Hepatocyte (in vitro differentiated cells): ENCODE measurements at regions not wholly inside any gene's neighbourhood (a gene's known extent, or its start where the extent isn't known, plus 50 kb on each side); places are given as distances from the start of the nearest gene placed in this dataset.

Experiments used
- DNase-seq: peaks from one replicate; pipeline ENCODE4 v3.0.0-alpha.2; 2016; ENCODE audit warnings: low spot score
- H2AFZ ChIP-seq: fragments of 200-600 bp; sonication (generic); 2 replicates; pipeline ENCODE4 v1.6.0; 2016; ENCODE audit warnings: antibody characterized with exemption, mild to moderate bottlenecking
- H3K27ac ChIP-seq: fragments of 200-600 bp; sonication (generic); 2 replicates; pipeline ENCODE4 v1.5.1; 2016; ENCODE audit warnings: mild to moderate bottlenecking
- H3K27me3 ChIP-seq: fragments of 200-600 bp; sonication (generic); 2 replicates; pipeline ENCODE4 v1.6.1; 2016
- H3K36me3 ChIP-seq: fragments of 200-600 bp; sonication (generic); replicated peaks from 2 replicates; pipeline ENCODE4 v1.5.1; 2016; ENCODE audit warnings: low read depth; ENCODE audit not compliant: insufficient read depth
- H3K4me1 ChIP-seq: fragments of 200-600 bp; sonication (generic); 2 replicates; pipeline ENCODE4 v1.5.1; 2016; ENCODE audit warnings: mild to moderate bottlenecking, moderate library complexity; ENCODE audit not compliant: insufficient read depth
- H3K4me2 ChIP-seq: fragments of 200-600 bp; sonication (generic); 2 replicates; pipeline ENCODE4 v1.6.0; 2016
- H3K4me3 ChIP-seq: fragments of 200-600 bp; sonication (generic); 2 replicates; pipeline ENCODE4 v1.5.1; 2016; ENCODE audit warnings: mild to moderate bottlenecking
- H3K79me2 ChIP-seq: fragments of 200-600 bp; sonication (generic); 2 replicates; pipeline ENCODE4 v1.6.0; 2017; ENCODE audit warnings: mild to moderate bottlenecking
- H3K9me2 ChIP-seq: fragments of 200-600 bp; sonication (generic); replicated peaks from 2 replicates; pipeline ENCODE4 v1.6.0; 2017; ENCODE audit warnings: mild to moderate bottlenecking; ENCODE audit not compliant: insufficient read depth
- H3K9me3 ChIP-seq: fragments of 200-600 bp; sonication (generic); 2 replicates; pipeline ENCODE4 v1.5.1; 2016; ENCODE audit warnings: low read depth, mild to moderate bottlenecking
- H4K20me1 ChIP-seq: fragments of 200-600 bp; sonication (generic); 2 replicates; pipeline ENCODE4 v1.6.0; 2016; ENCODE audit warnings: mild to moderate bottlenecking; ENCODE audit not compliant: insufficient read depth, poor library complexity, severe bottlenecking
- CTCF ChIP-seq: fragments of 200-600 bp; sonication (generic); IDR thresholded peaks from 2 replicates; pipeline ENCODE4 v1.5.1; 2016; ENCODE audit warnings: antibody characterized with exemption, mild to moderate bottlenecking; ENCODE audit not compliant: poor library complexity
- EZH2 ChIP-seq: fragments of 200-600 bp; sonication (generic); IDR thresholded peaks from 2 replicates; pipeline ENCODE4 v1.6.1; 2016; ENCODE audit warnings: antibody characterized with exemption, mild to moderate bottlenecking, borderline replicate concordance
- EZH2phosphoT487 ChIP-seq: fragments of 200-600 bp; sonication (generic); IDR thresholded peaks from one replicate; pipeline ENCODE4 v1.6.1; 2018; ENCODE audit warnings: antibody characterized with exemption, mild to moderate bottlenecking, low read depth, moderate library complexity; ENCODE audit not compliant: unreplicated experiment, severe bottlenecking
- WGBS: methylation state at CpG from one replicate; pipeline ENCODE4 v1.1.6; 2016; ENCODE audit warnings: low lambda C conversion rate; ENCODE audit errors: missing lambda C conversion rate; 5-methylcytosine and 5-hydroxymethylcytosine counted together

DNA sequence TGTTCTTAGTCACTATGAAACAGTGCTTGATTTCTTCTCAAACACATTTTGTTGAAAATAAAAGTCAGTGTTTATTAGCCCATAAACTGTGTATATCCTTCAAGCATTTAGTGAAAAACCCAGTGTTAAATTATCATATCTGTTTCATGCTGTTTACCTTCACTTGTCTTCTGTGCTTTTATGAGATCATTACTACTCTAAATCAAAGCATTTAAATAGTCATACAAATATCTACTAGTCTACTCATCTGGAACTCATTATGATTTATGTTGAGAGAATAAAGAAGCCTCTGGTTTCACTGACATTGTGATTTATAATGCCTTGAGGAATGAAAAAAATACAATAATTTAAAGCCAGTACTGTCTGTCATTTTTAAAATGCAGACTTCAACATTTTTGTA lies 366.5 kb downstream of the SLCO4C1 start:
- Histone ChIP-seq H3K79me2 (no peaks in the 10 kb centered on the region), H3K9me3 (no peaks in the 10 kb centered on the region), H3K4me1 (peaks cover 7% of the 10 kb centered on the region), H3K27ac (no peak overlapping the region), H3K27me3 (no peaks in the 10 kb centered on the region), H4K20me1 (no peaks in the 10 kb centered on the region), H3K9me2 (no peaks in the 10 kb centered on the region), H3K4me2 (no peak overlapping the region), H3K4me3 (no peak overlapping the region), H3K36me3 (no peaks in the 10 kb centered on the region), H2AFZ (no peak overlapping the region)
- no peak for DNase-seq
- TF ChIP-seq EZH2phosphoT487 (peak; percentile 76), CTCF (no peak)

GRCh38 chr5:101917166-101917565 lies 378.9 kb downstream of the SLCO4C1 start:
- H3K9me3 ChIP-seq, result no peaks in the 10 kb centered on the region
- no peaks in the 10 kb centered on the region for H3K79me2 ChIP-seq
- 66% methylated on average over 2 of the region's 2 CpGs for WGBS
- no peaks in the 10 kb centered on the region for H3K27me3 ChIP-seq
- no peaks in the 10 kb centered on the region for H3K36me3 ChIP-seq
- H3K4me3 ChIP-seq, result no peak overlapping the region
- no peak overlapping the region for H3K4me2 ChIP-seq
- H2AFZ ChIP-seq, result no peak overlapping the region
- no peak for TF ChIP-seq CTCF
- no peak for TF ChIP-seq EZH2phosphoT487
- no peak for TF ChIP-seq EZH2
- no peaks in the 10 kb centered on the region for H3K4me1 ChIP-seq
- H4K20me1 ChIP-seq, result no peaks in the 10 kb centered on the region
- no peaks in the 10 kb centered on the region for H3K9me2 ChIP-seq
- DNase-seq, result no peak
- H3K27ac ChIP-seq, result no peak overlapping the region

GRCh38 chr5:101915554-101915953 lies 380.5 kb downstream of the SLCO4C1 start:
- Histone ChIP-seq H3K4me3 (no peak overlapping the region), H2AFZ (peak overlapping the region; percentile 10), H3K79me2 (no peaks in the 10 kb centered on the region), H3K4me2 (peak overlapping the region; percentile 41), H3K27ac (no peak overlapping the region), H3K36me3 (no peaks in the 10 kb centered on the region), H3K4me1 (no peaks in the 10 kb centered on the region), H4K20me1 (no peaks in the 10 kb centered on the region), H3K9me3 (no peaks in the 10 kb centered on the region), H3K27me3 (no peaks in the 10 kb centered on the region), H3K9me2 (no peaks in the 10 kb centered on the region)
- no peak for TF ChIP-seq EZH2phosphoT487
- TF ChIP-seq EZH2, result no peak
- TF ChIP-seq CTCF, result no peak
- DNase-seq, result no peak
- 46% methylated on average over 7 of the region's 7 CpGs for WGBS

GRCh38 chr5:101904736-101905135 lies 391.3 kb downstream of the SLCO4C1 start:
- Histone ChIP-seq H3K4me2 (no peak overlapping the region), H2AFZ (no peak overlapping the region), H3K4me1 (no peaks in the 10 kb centered on the region), H3K27me3 (no peaks in the 10 kb centered on the region), H3K9me3 (no peaks in the 10 kb centered on the region), H3K9me2 (no peaks in the 10 kb centered on the region), H3K79me2 (no peaks in the 10 kb centered on the region), H3K4me3 (no peak overlapping the region), H4K20me1 (no peaks in the 10 kb centered on the region), H3K36me3 (no peaks in the 10 kb centered on the region), H3K27ac (no peak overlapping the region)
- WGBS, result 57% methylated on average over 1 of the region's 1 CpG
- DNase-seq, result no peak
- TF ChIP-seq CTCF, result no peak
- TF ChIP-seq EZH2, result no peak
- no peak for TF ChIP-seq EZH2phosphoT487
